ENCODE measurements at regions not wholly inside any gene's neighbourhood (a gene's known extent, or its start where the extent isn't known, plus 50 kb on each side); places are given as distances from the start of the nearest gene placed in this dataset.
A peak's percentile ranks its signal among the peaks of the same experiment; 100 is the strongest.
"Not testable (repeated sequence)": the region's sequence is repeated elsewhere in the genome, so short reads cannot be mapped to it uniquely, and the experiment has no call there.

DNA sequence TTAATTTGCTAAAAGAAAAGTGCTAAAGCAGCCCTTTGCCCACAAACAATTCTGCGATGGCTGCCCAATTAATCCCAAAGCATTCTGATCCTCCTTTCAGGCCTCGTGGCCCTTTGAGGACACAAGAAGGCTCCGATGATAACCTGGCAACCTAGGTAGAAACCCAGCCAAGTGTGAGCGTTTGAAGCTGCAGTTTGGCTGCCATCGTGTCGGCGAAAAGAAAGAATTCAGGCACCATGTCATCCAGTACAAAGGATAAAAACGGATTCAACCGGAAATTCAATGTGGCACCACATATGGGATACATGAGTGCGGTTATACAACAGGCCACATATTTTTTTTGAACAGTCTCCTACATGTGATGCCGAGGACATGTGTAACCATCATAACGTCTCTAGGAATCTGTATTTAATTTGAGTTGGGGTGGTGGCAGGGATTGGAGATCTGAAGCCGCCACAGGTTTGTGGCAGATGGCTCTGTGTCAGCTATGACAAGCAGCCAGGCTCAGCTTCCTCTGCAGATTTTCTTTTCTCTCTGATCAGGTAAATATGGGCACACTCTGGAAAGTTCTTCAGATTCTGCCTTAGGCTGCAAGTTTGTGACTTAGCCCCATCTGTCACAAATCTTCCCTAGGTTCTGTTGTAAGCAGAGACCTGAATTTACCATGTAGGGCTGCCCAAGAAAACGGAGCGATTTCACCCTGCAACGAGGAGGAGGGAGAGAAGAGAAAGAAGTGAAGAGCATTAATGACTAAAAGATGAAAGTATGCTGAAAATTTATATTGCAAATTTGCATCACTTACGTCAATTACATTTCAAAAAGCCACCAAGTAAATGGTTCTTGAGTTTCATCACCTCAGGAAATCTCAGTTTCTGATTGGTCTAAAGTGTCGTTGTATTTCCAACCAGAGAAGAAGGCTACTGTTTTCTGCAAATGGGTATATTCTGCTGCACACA, 573.2 kb downstream of the ZEB2 start:
- DNase-seq: peak; percentile 37

DNA sequence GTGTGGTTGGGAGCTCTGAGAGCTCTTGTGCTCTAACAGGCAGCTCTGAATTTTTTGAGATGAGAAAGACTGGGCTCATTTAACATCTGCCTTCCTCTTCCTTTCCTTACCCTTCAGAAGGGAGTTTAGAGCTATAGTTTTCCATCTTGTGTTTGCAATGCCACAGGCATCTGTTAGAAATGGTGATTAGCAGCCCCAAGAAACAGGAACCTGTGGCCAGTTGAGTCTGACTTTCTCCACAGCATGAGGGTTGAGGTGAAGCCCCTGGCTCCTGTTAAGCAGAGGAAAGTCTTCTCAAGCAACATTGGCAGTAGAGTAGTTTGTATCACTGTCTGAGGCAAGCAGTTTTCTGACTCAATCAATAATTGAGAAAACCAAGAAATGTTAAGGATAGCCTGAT, 577.4 kb downstream of the ZEB2 start:
- DNase-seq: no peak

DNA sequence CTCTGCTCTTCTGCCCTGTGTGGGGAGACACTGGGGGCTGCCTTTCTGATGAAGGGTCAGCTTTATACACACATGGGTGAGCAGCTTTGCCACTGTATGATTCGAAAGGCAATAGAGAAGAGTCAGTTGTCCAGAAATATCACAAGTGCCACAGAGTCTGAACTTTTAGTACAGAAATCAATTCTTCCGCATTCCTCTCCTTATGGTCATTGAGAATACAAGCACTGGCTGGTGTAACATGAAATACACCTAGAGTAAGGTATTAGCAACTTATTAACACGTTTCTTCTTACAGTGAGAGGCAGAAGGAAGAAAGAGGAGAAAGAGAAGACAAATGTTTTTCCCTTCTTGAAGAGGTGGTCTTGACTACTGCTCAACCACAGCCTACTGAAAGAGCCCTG, 579.2 kb downstream of the ZEB2 start:
- DNase-seq: no peak

GRCh38 chr2:143939626-143940330, 580.1 kb downstream of the ZEB2 start:
- DNase-seq: no peak

- no peak for DNase-seq
Measured at GRCh38 chr2:143937723-143938350, 582.1 kb downstream of the ZEB2 start.

DNA sequence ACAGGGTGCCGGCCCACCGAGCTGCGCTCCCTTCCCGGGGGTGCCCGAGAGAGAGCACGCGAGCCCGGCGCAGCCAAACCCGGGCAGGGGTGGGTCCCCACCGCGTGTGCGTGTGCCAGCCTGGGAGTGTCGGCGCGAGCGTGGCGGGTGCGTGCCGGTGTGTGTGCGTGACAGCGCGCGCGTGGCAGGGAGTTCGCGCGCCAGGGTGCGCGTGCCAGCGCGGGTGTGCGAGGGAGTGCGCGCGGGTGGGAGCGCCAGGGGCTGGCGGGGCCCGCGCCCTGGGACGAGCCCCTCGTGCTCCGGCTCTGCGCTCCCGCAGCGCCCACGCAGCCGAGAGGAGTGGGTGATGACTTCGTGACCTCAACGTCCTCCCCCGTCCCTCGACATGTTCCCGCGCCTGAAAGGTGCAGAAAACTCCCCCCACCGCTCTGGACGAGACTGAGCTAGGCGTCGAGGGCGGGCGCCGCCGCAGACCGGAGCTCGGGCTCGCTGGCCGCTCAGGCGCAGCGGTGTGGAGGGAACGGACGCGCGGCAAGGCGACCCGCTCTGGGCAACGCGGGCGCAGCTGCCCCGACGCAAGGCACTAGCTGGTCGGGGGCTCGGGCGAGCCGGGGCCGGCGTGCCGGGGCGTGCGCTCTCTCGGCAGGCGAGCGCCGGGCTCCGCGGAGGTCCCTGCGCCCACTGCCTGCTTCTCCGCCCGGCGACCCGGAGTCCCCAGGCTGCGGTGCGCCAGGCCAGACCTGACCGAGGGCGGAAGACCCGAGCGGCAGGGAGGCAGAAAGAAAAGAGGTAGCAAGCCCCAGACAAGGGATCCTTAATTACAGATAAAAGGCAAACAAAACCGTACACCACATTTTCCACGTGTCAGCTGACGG, 582.8 kb downstream of the ZEB2 start:
- no peak for DNase-seq

- DNase-seq: no peak
Measured at GRCh38 chr2:143936538-143936847, 583.4 kb downstream of the ZEB2 start.

- no peak for DNase-seq
Measured at GRCh38 chr2:143935482-143935752, 584.5 kb downstream of the ZEB2 start.

GRCh38 chr2:143934626-143935481, 585.1 kb downstream of the ZEB2 start:
- no peak for DNase-seq

DNA sequence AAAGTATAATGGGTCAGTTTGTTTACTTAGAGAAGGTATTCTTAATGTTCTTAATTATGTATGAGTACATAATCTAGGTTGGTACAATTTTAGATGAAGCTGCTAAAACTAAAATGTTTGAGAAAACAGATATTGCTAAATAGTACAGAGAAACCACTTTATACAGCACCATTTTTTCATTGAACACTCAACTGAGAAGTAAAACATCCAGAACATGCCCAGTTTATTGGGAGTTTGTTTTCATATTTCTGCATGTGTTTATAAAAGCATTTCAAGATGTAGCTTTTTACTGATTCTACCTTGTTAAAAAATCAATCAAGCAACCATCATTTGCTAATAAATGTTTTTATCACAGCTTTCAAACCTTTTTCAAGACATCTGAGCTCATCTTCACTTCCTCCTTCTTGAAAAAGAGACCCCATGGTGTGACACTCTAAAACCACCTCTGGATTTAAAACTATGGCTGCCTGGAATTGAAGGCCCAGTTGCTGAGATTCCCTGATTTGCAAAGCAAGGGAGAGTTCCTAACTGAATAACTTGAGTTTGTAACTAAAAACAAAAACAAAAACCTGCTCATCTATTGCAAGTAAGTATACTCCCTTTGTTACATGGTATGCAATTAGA, 585.9 kb downstream of the ZEB2 start:
- DNase-seq: no peak

DNA sequence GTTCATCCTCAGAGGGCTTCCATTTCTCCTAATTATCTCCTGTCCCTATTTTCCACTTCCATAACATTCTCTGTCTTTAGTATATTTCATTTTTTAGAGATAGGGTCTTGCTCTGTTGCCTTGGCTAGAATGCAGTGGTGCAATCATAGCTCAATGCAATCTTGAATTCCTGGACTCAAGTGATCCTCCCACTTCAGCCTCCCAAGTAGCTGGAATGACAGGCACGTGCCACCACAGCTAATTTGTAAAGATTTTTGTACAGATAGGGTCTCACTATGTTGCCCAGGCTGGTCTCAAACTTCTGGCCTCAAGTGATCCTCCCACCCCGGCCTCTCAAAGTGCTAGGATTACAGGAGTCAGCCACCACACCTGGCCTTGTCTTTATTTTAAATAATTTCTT, 589.0 kb downstream of the ZEB2 start:
- no peak for DNase-seq

DNA sequence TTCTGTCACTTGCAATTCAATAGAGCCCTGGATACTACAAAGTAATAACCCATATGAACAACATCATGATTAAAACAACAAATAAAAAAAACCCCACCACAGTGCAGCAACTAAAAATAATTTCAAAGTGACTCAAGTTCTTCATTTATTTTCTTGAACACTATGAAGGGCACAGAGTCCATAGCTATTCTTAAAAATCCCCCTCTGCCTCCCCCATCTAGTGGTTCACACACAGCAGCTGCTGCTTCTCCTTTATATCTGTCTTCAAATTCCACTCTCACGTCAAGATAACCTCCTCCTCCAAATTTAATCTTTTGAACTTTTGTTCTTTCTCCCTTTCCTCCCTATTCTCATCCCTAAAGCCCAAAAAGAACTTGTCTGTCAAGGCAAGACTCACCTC, 591.3 kb downstream of the ZEB2 start:
- no peak for DNase-seq

- DNase-seq: no peak
Measured at GRCh38 chr2:143928184-143928583, 591.7 kb downstream of the ZEB2 start.

- no peak for DNase-seq
Measured at GRCh38 chr2:143926736-143927135, 593.2 kb downstream of the ZEB2 start.

- not testable (repeated sequence) for DNase-seq
Measured at GRCh38 chr2:143922261-143922830, 597.6 kb downstream of the ZEB2 start.

- DNase-seq: no peak
Measured at GRCh38 chr2:143918465-143918989, 601.4 kb downstream of the ZEB2 start.

GRCh38 chr2:143916781-143917180, 603.1 kb downstream of the ZEB2 start:
- no peak for DNase-seq

DNA sequence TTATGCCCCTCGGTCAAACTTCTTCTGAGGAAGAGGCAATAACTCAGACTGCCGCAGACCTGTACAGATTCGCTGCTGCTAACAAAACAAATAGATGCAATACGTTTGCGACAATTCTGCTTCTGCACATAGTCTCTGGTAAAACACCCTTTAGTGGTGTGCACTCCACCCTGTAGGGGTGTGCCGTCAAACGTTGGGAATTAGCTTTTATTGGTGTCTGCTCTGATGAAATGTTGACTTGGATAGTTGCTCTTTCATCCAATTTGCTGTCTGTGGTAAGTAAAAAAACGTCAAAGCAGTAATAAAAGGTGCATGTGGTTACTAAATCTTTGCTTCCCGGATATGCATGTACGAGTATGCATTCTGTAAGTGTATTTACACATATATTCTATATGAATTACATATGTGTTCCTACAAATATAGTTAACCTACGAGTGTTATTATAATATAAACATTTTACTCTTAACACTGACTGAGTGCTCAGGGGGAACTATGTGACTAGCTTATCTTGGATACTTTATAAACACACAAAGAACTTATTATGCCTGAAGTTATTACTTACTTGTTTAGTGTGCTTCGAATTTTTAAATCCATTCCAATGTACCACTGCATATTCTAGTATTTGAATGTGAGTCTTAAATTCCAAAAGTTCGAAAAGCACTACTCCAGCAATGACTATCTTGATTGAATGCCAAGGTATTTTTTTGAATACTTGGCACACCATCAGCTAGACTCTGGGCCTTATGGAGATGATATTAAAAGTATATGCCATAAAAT, 610.2 kb downstream of the ZEB2 start:
- no peak for DNase-seq

- DNase-seq: no peak
Measured at GRCh38 chr2:143908843-143909242, 611.1 kb downstream of the ZEB2 start.

DNA sequence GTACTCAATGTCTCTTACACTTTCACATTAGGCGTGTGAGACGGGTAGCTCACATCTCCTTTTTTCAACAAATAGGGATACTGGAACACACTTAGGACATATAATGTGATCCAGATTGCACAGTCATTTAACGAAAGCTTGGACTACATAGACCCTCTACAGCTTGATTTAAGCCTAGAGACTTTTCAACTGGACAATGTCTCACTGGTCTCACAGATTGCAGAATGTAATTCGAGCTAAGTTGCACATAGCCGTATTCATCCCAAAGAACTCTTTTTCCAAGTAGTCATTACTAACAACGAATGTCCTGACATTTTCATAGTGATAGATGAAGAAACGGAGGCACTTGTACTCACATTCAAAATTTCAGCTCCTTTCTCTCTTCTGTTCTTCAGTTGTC, 612.1 kb downstream of the ZEB2 start:
- no peak for DNase-seq
